HG03066 (cell line): ENCODE measurements at regions not wholly inside any gene's neighbourhood (a gene's known extent, or its start where the extent isn't known, plus 50 kb on each side); places are given as distances from the start of the nearest gene placed in this dataset.

Experiments used
- ATAC-seq: cut with Tn5 transposase; IDR thresholded peaks from one replicate; pipeline ENCODE4 v1.9.1; 2021; ENCODE audit warnings: low read depth; ENCODE audit not compliant: unreplicated experiment

DNA sequence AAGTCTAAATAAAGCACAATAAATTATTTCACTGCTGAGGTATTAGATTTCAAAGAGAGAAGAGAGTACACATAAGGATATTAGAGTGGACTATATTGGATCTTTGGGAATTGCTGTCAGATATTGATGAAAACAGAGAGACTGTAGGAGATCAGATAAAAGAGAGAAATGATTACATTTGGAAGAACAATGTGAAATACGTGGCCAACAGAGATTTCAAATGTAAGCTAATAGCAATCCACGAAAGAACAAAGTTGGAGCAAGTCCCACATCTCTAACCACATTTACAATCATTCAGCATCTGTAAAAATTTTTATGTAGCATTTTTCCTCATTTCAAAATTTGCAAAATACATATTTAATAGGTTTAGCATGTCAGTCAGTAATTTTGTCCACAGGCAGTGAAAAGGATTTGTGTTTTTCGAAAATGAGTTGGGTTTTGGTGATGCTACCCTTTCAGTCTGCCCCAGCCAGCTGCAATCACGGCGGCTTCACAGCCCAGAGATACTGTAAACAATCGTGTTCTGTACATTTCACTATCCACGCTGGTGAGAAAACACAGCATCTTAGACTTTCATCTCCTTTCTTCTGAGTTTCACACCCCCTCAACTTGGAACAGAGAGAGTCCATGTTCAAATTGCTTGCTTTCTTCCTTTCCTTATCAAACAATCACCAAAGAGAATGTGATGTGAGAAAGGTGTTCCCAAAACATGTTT, 209.1 kb upstream of the LYPLAL1 start:
- no peak for ATAC-seq

GRCh38 chr1:218965821-218966220, 207.9 kb upstream of the LYPLAL1 start:
- ATAC-seq: no peak

- no peak for ATAC-seq
These were observed 206.4 kb upstream of the LYPLAL1 start for GRCh38 chr1:218967254-218967653.

DNA sequence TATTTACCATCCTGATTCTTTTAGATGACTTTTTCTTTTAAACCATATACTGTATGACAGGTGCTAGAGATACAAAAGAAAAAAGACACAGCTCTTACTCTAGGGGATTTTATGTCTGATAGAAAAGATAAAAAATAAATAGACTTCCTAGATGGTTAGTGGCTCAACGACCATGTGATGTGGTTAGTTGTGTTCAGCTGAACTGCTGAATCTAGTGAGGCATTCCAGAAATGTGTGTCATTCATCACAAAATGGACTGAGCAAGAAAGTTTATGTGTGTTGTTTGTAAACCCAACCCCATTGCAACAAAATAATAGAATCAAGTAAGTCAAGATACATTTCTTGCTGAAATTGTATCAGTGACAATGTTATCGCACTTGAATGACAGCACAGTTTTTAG, 205.8 kb upstream of the LYPLAL1 start:
- ATAC-seq: no peak

DNA sequence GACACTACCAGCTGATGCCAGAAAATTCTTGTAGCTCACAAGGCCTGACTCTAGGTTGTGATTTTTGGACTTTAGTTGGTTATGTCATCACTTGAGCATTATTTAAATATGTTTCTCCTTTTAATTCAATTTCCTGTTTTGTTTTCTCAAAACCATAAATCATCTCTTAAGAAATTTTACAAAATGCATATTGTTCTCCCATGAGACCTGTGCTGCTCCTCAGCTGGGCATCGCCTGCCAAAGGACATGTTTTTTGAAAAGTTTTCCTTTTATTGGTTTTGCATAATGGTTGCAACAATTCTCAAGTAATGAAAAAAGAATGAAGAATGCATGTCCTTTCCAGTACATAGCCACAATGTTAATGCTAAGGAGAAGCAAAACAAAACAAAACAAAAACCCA, 204.7 kb upstream of the LYPLAL1 start:
- ATAC-seq: no peak

GRCh38 chr1:218970397-218970990, 203.2 kb upstream of the LYPLAL1 start:
- no peak for ATAC-seq

GRCh38 chr1:218971156-218971555, 202.5 kb upstream of the LYPLAL1 start:
- ATAC-seq: no peak

DNA sequence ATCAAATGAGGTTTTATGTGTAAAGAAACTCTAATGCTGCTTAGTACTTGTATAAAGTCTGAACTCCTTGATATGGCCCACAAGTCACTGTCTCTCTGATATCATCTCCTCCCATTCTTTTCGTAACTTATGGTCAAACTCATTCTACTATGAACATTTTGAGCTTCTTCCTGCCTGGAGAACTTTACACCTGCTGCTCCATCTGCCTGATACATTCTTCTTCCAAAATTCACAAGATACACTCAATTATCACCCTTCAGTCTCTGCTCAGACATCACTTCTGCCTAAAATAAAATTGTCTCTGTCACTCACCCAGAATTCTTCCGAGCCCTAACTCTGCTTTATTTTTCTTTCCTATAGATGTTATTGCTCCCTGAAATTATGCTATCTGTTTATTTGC, 192.8 kb upstream of the LYPLAL1 start:
- no peak for ATAC-seq

GRCh38 chr1:218982482-218982881, 191.2 kb upstream of the LYPLAL1 start:
- ATAC-seq: no peak

- no peak for ATAC-seq
These were observed 190.2 kb upstream of the LYPLAL1 start for GRCh38 chr1:218983433-218983832.

DNA sequence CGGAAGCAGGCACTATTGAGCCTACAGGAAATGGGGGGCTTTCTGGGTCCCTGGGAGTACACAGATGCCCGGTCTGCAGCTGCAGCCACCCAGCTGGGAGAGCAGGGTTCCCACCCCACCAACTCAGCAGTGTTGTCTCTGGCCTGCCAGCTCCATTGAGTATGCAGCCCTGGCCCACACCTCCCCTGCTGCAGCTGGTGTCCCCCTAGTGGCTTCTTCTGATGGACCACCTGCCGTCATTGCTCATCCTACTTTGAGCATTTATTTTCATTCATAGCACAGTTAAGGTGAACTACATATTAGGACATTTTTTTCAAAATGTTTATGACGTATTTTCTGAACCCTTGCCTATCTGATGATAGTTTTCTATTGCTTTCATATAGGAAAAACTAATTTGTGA, 189.8 kb upstream of the LYPLAL1 start:
- no peak for ATAC-seq

GRCh38 chr1:218985424-218985984, 188.2 kb upstream of the LYPLAL1 start:
- no peak for ATAC-seq

GRCh38 chr1:218986816-218987215, 186.9 kb upstream of the LYPLAL1 start:
- no peak for ATAC-seq

DNA sequence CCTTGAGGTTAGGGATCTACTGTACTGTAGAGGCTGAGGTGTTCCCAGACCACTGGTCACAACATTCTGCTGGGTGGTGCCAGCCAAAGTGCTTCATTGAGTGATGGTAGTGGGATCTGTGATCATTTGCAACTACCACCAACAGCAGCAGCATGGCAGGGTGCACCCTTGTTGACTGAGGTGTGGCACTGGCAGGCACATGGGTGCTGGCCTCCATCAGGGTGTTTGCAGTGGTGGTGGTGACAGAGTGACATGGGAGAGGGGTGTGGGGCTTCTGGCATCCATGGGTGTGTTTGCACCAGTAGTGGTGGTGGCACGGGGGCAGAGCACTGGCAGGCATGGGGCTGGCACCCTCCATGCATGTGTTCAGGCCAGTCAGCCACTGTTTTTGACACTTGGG, 183.7 kb upstream of the LYPLAL1 start:
- ATAC-seq: no peak

- no peak for ATAC-seq
These were observed 182.6 kb upstream of the LYPLAL1 start for GRCh38 chr1:218991089-218991488.

DNA sequence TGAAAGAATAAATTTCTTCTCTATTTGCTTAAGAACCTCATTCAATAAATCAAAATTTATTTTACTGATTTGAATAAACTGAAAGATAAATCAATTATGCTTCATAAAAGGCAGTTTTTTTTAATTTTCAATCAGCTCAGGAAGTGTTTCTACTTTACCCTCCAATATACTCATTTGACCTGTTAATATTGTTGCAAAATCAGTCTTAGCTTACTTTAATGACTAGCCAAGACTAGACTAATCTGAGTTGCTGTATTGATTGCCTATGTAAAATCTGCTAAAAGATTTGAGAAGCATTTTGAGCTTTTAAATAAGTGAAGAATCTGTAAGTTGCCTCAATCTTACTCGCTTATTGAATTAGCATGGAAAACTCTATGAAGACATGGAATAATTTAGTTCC, 179.1 kb upstream of the LYPLAL1 start:
- no peak for ATAC-seq

DNA sequence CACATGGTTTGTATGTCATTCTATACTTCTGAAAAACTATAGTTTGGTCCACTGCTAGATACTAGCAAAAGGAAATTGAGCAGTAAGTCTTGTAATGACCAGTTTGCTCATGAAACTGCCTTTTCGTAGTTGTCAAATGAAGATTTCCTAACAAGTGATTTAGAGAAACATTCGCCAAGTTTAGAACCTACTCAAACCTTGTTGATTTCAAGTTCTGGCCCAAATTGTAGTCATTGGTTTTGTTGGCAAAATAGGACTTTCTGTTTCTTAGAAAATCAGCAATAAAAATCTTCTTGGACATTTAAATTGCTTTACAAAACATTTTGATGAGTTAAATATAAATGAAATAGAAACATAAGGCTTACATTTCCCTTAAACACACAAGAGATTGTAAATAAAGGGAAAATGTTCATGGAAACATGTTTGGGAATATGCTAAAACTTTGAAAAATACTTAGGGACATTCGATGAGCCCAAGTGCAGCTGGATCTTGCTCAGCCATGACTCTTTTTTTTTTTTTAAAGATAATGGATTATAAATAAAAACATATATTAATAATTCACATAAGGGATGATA, 178.5 kb upstream of the LYPLAL1 start:
- no peak for ATAC-seq

- no peak for ATAC-seq
These were observed 177.3 kb upstream of the LYPLAL1 start for GRCh38 chr1:218996362-218996761.

DNA sequence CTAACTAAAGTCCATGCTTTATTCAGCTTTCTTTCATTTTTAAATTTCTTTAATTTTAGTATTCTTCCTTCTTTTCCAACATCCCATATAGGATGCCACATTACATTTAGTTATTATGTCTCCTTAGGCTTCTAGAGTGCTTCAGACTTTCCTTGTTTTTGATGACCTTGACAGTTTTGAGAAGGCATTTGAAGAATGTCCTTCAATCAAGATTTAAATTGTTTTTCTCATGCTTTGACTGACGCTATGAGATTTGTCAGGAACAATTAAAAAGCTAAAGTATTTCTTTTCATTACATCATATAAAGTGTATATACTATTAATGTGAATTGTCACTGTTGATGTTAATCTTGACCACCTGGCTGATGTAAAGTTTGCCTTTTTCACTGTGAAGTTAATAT, 173.7 kb upstream of the LYPLAL1 start:
- no peak for ATAC-seq

DNA sequence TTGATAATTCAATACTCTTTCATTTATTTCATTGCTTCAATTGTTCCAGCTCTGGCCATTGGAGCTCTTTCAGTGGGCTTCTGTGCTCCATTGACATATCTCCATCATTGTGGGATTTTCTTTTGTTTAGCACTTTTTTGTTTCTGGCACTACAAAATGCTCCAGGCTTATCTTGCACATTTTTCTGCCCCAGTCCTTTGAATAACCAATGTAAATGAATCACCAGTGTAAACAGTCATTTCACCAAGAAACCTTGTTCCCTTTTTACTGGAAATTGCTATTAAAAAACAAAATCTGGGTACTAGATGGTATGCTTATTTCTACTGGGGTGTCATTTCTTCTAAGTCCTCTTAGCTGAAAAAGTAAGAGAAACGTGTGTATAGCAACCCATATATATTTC, 173.0 kb upstream of the LYPLAL1 start:
- no peak for ATAC-seq

DNA sequence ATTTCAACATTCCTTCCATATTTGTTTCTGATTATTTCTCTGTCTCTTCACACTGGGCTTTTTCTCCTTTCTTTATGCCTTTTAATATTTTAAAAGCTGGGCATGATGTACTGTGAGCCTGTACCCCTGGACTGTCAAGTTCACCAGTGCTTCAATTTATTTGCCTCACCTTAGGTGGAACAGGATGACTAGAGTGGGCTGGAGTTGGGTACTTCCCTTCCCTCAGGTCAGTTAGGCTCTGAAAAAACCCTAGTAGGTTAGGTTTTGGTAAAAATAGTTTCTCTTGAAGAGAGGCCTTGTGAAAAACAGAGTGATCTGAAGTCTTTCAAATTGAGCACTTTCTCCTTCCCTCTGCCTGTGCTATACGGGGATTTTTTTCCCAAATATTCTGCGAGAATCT, 163.0 kb upstream of the LYPLAL1 start:
- ATAC-seq: no peak

- ATAC-seq: no peak
These were observed 153.3 kb upstream of the LYPLAL1 start for GRCh38 chr1:219020386-219020785.
